ENCODE measurements at regions not wholly inside any gene's neighbourhood (a gene's known extent, or its start where the extent isn't known, plus 50 kb on each side); places are given as distances from the start of the nearest gene placed in this dataset.

DNA sequence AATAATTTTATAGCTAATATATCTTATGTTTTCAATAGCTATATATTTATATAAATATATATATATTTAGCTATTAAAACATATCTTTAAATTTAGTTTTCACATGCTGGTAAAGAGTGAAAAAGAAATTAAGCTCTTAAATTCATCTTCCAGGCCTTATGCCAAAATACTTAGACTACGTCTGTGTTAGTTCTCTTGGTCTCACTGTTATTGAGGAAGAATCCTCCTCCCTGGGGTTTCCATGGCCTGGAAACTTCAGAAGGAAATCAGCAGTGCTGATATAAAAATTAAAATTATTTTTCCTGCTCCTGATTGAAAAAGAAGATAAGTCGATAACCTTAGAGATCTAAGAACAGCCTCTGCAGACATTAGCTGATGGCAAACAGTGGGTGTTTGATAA, 225.1 kb upstream of the LMCD1 start:
- Histone ChIP-seq H3K4me1 (ENCODE audit: insufficient read depth, low read length) (no peaks in the 10 kb centered on the region), H3K36me3 (ENCODE audit: insufficient read depth, low read length) (no peaks in the 10 kb centered on the region), H3K9me3 (ENCODE audit: low read length) (no peaks in the 10 kb centered on the region), H2AFZ (ENCODE audit: low read depth, low read length) (no peak overlapping the region), H3K4me3 (ENCODE audit: low read length) (no peak overlapping the region), H3K27me3 (ENCODE audit: insufficient read depth, low read length) (no peaks in the 10 kb centered on the region)

DNA sequence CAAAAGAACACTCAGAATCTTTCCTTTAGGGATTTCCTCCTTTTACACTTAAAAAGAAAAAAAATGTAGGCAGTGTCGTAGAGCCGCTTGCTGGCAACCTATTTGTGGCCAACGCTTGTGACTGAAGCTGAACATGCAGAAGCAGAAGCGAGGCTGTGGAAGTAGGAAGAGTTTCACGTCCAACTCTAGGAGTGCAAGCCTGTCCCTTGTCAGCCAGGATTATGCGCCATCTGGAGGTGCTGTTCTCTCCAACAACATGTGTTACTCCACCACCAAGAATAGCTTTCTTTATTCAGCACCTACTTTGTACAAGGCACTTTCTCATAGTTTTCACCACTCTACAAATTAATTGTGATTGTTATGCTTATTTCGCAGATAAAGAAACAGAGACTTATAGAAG, 223.2 kb upstream of the LMCD1 start:
- Histone ChIP-seq H3K4me1 (ENCODE audit: insufficient read depth, low read length) (no peaks in the 10 kb centered on the region), H2AFZ (ENCODE audit: low read depth, low read length) (no peak overlapping the region), H3K4me3 (ENCODE audit: low read length) (no peak overlapping the region), H3K36me3 (ENCODE audit: insufficient read depth, low read length) (no peaks in the 10 kb centered on the region), H3K9me3 (ENCODE audit: low read length) (no peaks in the 10 kb centered on the region), H3K27me3 (ENCODE audit: insufficient read depth, low read length) (no peaks in the 10 kb centered on the region)

DNA sequence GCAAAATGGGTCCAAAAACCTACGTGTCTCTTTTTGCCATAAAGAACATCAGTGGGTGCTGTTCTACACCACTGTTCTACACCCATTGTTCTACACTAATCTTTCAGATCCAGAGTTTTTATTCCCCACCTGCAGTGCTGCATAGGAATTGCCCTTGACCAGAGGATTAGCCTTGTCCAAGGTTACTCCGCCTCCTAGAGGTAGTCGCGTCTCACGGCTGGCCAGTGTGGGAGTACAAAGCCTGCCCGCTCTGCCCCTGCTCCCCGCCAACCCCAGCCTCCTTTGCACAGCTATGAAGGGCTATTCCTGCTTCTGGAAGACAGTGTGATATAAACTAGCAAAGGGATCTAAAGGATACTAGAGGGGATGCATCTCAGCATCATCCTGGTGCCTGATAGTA, 222.1 kb upstream of the LMCD1 start:
- Histone ChIP-seq H2AFZ (ENCODE audit: low read depth, low read length) (no peak overlapping the region), H3K9me3 (ENCODE audit: low read length) (no peaks in the 10 kb centered on the region), H3K36me3 (ENCODE audit: insufficient read depth, low read length) (no peaks in the 10 kb centered on the region), H3K4me3 (ENCODE audit: low read length) (no peak overlapping the region), H3K27me3 (ENCODE audit: insufficient read depth, low read length) (no peaks in the 10 kb centered on the region), H3K4me1 (ENCODE audit: insufficient read depth, low read length) (no peaks in the 10 kb centered on the region)

DNA sequence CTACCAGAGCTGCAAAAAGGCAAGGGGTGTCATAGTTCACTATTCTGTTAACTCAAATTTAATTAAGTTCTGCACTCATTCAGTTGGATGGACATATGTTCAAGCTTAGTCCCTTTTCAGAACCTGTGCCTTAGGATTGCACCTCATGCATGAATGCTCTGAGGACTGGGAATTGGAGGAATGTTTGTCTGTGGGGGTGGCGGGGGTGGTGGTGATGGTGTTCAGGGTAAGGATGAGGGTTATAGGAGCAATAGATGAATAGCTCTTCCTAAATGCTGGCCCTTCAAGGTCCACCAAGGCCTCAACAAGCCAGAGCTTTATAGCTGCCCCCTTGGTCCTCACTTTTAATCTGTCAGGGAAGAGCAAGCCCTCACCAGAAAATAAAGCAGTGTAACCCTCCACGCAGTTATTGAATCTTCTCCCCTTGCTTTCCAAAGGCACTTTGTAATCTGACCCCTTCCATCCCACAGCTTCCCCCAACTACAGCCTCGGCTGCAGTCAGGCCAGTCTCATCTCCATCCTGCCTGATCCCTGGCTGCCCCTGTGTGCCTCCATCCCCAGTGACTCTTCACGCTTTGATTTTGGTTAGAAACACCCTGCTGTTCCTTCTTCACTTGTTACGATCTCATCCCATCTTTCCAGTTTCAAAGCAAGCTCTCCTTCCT, 221.6 kb upstream of the LMCD1 start:
- no peaks in the 10 kb centered on the region for H3K36me3 ChIP-seq (ENCODE audit: insufficient read depth, low read length)
- H3K4me1 ChIP-seq (ENCODE audit: insufficient read depth, low read length), result no peaks in the 10 kb centered on the region
- H3K27me3 ChIP-seq (ENCODE audit: insufficient read depth, low read length), result no peaks in the 10 kb centered on the region
- H3K9me3 ChIP-seq (ENCODE audit: low read length), result no peaks in the 10 kb centered on the region
- no peak overlapping the region for H3K4me3 ChIP-seq (ENCODE audit: low read length)
- H2AFZ ChIP-seq (ENCODE audit: low read depth, low read length), result no peak overlapping the region

DNA sequence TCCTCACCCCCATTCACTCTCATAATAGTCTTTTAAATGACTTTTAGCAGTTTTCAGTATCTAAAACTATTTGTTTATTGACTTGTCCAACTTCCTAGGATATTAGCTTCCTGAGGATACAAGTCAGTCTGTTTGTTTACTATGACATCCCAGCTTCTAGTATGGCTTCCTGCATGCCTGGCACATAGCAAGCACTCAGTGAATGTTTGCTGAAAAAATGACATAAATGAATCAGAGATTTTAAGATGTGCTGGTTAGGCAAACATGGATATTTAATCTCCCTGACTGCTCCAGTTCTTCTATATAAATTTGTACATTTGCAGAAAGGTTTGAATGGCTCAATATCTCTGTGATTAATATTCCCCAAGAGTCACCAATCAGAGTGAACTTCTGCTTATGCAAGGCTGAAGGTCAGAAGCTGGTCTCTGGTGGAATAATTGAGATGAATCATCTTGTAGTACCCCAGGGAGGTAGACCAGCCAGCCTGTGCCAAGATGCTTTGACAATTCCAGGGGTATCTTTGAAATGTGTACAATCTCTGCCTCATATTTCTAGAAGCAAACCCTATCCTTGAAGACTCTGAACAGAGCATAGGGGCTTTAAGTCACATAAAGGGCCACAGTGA, 219.0 kb upstream of the LMCD1 start:
- Histone ChIP-seq H3K9me3 (ENCODE audit: low read length) (no peaks in the 10 kb centered on the region), H2AFZ (ENCODE audit: low read depth, low read length) (no peak overlapping the region), H3K4me3 (ENCODE audit: low read length) (no peak overlapping the region), H3K4me1 (ENCODE audit: insufficient read depth, low read length) (no peaks in the 10 kb centered on the region), H3K36me3 (ENCODE audit: insufficient read depth, low read length) (no peaks in the 10 kb centered on the region), H3K27me3 (ENCODE audit: insufficient read depth, low read length) (no peaks in the 10 kb centered on the region)

DNA sequence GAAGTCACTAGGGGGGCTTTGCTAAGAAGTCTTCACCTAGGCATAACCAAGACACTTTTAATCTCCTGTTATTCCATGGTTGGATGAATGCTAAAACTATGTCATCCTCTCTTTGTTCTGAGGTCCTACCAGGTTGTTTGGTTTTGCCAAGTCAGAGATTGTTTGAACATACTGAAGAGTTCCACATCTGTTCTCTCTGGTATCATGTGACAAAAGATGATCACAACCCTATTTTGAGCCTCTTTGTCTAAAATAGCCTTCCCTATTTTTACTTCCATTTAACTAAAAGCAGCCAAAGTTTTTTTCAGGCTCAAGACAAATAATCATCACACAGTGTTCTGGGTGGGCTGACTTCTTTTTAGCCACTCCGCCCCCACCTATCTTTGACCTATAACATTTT, 218.4 kb upstream of the LMCD1 start:
- Histone ChIP-seq H3K9me3 (ENCODE audit: low read length) (no peaks in the 10 kb centered on the region), H2AFZ (ENCODE audit: low read depth, low read length) (no peak overlapping the region), H3K27me3 (ENCODE audit: insufficient read depth, low read length) (no peaks in the 10 kb centered on the region), H3K4me3 (ENCODE audit: low read length) (no peak overlapping the region), H3K36me3 (ENCODE audit: insufficient read depth, low read length) (no peaks in the 10 kb centered on the region), H3K4me1 (ENCODE audit: insufficient read depth, low read length) (no peaks in the 10 kb centered on the region)

DNA sequence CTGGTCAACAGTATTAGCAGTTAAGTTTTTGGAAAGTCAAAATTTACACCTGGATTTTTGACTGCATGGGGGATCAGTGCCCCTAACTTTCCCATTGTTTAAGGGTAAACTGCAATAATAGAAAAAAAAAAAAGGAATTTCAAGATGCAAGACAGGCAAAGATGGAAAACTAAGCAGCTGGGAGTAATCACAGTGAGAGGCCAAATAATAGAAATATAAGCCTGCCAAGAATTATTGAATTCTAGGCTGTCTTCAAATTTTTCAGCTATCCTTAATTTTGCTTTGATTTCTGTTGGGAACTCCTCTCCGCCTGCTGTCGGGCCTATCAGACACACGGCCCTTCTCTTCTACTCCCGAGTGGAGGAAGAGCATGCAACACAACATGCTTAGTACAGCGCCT, 215.5 kb upstream of the LMCD1 start:
- Histone ChIP-seq H3K4me3 (ENCODE audit: low read length) (no peak overlapping the region), H2AFZ (ENCODE audit: low read depth, low read length) (no peak overlapping the region), H3K36me3 (ENCODE audit: insufficient read depth, low read length) (no peaks in the 10 kb centered on the region), H3K27me3 (ENCODE audit: insufficient read depth, low read length) (no peaks in the 10 kb centered on the region), H3K9me3 (ENCODE audit: low read length) (no peaks in the 10 kb centered on the region), H3K4me1 (ENCODE audit: insufficient read depth, low read length) (no peaks in the 10 kb centered on the region)

DNA sequence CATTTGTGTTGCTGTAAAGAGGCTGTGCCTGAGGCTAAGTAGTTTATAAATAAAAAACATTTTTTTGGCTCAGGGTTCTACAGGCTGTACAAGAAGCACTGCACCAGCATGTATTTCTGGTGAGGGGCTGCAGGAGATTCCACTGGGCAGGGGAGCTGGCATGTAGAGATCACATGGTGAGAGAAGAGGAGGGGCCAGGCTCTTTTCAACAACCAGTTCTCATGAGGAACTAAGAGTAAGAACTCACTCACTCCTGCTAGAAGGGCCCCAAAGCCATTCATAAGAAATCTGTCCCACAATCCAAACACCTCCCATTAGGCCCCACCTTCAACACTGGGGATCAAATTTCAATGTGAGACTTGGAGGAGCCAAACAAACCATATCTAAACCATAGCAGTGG, 214.9 kb upstream of the LMCD1 start:
- no peak overlapping the region for H3K4me3 ChIP-seq (ENCODE audit: low read length)
- no peaks in the 10 kb centered on the region for H3K27me3 ChIP-seq (ENCODE audit: insufficient read depth, low read length)

DNA sequence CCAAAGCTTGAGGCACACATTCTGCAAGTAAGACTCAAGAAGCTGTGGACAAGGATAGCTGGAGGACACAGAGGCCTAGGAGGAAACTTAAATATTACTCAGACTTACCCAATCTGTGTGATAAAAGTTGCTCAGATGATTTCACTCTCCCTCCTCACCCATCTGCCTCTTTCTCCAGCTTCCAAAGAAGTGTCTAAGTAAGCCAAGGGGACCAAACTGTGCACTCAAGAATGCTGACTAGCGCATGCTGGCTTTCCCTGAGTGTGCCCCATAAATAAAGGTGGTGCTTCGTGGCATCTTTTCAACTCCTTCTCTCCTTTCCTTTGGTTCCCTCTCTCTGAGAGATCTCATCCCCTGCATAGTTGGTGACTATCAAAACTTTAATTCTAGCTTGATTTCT, 211.0 kb upstream of the LMCD1 start:
- no peaks in the 10 kb centered on the region for H3K27me3 ChIP-seq (ENCODE audit: insufficient read depth, low read length)
- H2AFZ ChIP-seq (ENCODE audit: low read depth, low read length), result no peak overlapping the region
- no peaks in the 10 kb centered on the region for H3K36me3 ChIP-seq (ENCODE audit: insufficient read depth, low read length)
- no peak overlapping the region for H3K4me3 ChIP-seq (ENCODE audit: low read length)
- no peaks in the 10 kb centered on the region for H3K4me1 ChIP-seq (ENCODE audit: insufficient read depth, low read length)
- H3K9me3 ChIP-seq (ENCODE audit: low read length), result no peaks in the 10 kb centered on the region

More for the DNA sequence above, 214.9 kb upstream of the LMCD1 start:
- no peaks in the 10 kb centered on the region for H3K4me1 ChIP-seq (ENCODE audit: insufficient read depth, low read length)
- no peaks in the 10 kb centered on the region for H3K36me3 ChIP-seq (ENCODE audit: insufficient read depth, low read length)
- H2AFZ ChIP-seq (ENCODE audit: low read depth, low read length), result no peak overlapping the region
- H3K9me3 ChIP-seq (ENCODE audit: low read length), result no peaks in the 10 kb centered on the region

DNA sequence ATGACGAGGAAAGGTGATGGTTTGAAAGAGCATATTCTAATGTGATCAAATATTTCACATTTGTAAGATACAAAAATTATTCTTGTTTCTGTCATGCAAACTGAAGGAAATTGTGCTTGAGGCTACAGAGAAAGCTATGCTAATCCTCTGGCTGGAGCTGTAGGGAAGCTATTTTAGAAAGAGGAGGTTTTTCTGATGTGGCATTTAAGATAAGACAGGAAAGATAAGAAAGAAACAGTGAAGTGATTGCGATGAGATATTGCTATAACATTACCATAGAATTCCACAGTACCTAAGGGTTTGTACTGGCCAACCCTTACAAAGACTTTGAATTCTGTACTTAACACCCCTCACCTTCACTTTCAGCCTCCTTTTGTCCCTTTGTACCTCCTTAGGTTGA, 205.2 kb upstream of the LMCD1 start:
- no peaks in the 10 kb centered on the region for H3K36me3 ChIP-seq (ENCODE audit: insufficient read depth, low read length)
- no peaks in the 10 kb centered on the region for H3K4me1 ChIP-seq (ENCODE audit: insufficient read depth, low read length)
- H2AFZ ChIP-seq (ENCODE audit: low read depth, low read length), result no peak overlapping the region
- no peak overlapping the region for H3K4me3 ChIP-seq (ENCODE audit: low read length)
- no peaks in the 10 kb centered on the region for H3K9me3 ChIP-seq (ENCODE audit: low read length)
- H3K27me3 ChIP-seq (ENCODE audit: insufficient read depth, low read length), result no peaks in the 10 kb centered on the region

DNA sequence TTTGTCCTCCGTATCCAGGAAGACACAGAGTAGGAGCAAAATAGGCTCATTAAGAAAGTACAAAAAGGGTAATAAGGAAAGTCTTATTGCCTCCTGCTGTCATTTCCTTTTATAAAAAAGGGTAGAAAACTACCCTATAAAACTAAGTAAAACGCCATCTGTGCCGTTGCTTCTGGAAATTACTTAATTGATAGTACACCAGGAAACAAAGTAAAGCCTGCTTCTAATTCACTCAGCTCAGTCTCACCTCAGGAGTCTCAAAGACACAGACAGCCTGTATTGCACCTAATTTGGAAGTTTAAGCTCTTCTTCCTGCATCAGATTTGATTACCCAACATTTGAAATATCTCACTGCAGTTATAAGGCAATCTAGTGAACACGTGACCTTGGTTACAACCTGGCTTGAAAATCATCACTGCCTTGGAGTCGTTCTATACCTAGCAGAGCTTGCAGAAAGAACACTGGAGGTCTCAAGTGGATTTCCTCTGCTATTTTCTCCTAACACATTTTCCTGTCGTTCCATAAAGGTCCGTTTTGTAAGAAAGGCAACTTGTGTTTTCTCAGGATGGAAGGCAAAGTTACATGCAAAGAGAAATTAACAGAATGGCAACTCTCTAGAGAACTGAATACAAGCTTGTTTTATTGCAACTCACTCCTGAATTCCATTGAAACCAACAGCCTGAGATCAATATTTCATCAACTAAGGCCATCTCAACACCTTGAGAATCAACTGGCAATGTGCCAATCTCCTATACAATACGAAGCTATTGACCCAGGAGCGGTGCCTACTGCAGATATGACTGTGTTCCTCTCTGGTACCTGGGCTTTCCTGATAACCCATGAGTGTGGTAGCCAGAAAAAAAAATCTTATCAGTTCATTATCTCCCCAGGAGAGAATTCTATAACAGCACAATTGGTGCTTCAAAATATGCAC, 203.3 kb upstream of the LMCD1 start:
- no peaks in the 10 kb centered on the region for H3K36me3 ChIP-seq (ENCODE audit: insufficient read depth, low read length)
- no peaks in the 10 kb centered on the region for H3K9me3 ChIP-seq (ENCODE audit: low read length)
- H3K4me1 ChIP-seq (ENCODE audit: insufficient read depth, low read length), result no peaks in the 10 kb centered on the region
- H2AFZ ChIP-seq (ENCODE audit: low read depth, low read length), result no peak overlapping the region
- no peak overlapping the region for H3K4me3 ChIP-seq (ENCODE audit: low read length)
- no peaks in the 10 kb centered on the region for H3K27me3 ChIP-seq (ENCODE audit: insufficient read depth, low read length)

DNA sequence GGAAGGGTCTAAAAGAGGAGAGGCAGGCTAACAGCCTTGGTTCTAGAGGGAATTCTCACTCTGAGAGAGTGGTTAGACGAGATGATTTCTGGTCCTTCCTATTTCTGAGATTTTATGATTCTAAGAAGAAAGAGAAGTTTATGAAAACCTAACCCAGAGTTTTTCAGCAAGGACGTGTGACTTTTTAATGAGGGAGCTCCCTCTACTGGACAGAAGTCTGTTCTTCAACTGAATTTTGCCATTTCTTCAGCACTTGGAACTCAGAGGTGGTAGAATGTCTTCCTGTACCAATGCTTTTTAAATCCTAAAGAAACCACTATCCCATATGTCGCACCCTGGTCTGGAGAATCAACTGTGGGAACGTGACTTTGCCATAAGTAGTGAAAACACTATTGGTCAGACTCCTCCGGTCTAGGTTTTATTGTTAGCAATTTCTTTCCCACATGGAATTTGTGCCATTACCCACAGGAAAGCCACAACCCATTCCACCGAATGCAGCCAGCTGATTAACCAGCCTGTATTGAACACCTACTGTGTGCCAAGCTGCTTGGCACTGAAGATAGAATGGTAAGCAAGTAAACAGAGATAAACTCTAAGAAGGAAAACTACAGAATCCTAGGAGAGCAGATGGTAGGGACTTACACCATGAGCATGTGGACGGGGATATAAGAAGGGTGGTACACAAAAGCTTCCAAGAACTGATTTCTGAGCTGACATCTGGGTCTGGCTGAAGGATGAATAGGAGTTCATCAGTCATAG, 199.5 kb upstream of the LMCD1 start:
- H3K4me1 ChIP-seq (ENCODE audit: insufficient read depth, low read length), result no peaks in the 10 kb centered on the region
- H3K9me3 ChIP-seq (ENCODE audit: low read length), result no peaks in the 10 kb centered on the region
- H2AFZ ChIP-seq (ENCODE audit: low read depth, low read length), result no peak overlapping the region
- no peaks in the 10 kb centered on the region for H3K36me3 ChIP-seq (ENCODE audit: insufficient read depth, low read length)
- H3K4me3 ChIP-seq (ENCODE audit: low read length), result no peak overlapping the region
- no peaks in the 10 kb centered on the region for H3K27me3 ChIP-seq (ENCODE audit: insufficient read depth, low read length)

DNA sequence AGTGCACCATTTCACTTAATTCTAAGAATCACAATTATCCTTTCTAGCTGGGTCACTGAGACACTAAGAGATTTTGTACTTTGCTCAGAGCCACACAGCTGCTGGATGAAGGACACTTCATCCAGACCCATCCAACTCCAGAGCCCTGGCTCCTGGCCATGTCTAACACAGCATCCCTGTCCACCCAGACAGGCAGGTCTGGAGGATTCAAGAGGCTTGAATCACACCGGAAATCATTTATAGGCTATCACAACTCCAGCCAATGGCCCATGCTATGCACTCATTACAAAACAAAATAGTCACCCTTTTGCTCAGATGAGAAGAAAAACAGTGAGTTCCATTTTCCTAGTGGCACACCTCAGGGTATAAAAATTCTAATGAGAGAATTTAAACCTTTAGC, 198.2 kb upstream of the LMCD1 start:
- no peaks in the 10 kb centered on the region for H3K27me3 ChIP-seq (ENCODE audit: insufficient read depth, low read length)
- no peak overlapping the region for H3K4me3 ChIP-seq (ENCODE audit: low read length)
- H3K9me3 ChIP-seq (ENCODE audit: low read length), result no peaks in the 10 kb centered on the region
- no peaks in the 10 kb centered on the region for H3K4me1 ChIP-seq (ENCODE audit: insufficient read depth, low read length)
- H3K36me3 ChIP-seq (ENCODE audit: insufficient read depth, low read length), result no peaks in the 10 kb centered on the region
- H2AFZ ChIP-seq (ENCODE audit: low read depth, low read length), result no peak overlapping the region

All from neuron (in vitro differentiated cells).